GM21528 (cell line): ENCODE measurements at regions not wholly inside any gene's neighbourhood (a gene's known extent, or its start where the extent isn't known, plus 50 kb on each side); places are given as distances from the start of the nearest gene placed in this dataset.

Source experiments
- ATAC-seq: cut with Tn5 transposase; IDR thresholded peaks from one replicate; pipeline ENCODE4 v1.9.1; 2021; ENCODE audit warnings: mild to moderate bottlenecking, moderate library complexity; ENCODE audit not compliant: unreplicated experiment, low FRiP score

GRCh38 chr2:15801439-15801838, 138.9 kb upstream of the MYCN start:
- no peak for ATAC-seq

GRCh38 chr2:15801904-15802303, 138.4 kb upstream of the MYCN start:
- no peak for ATAC-seq

GRCh38 chr2:15802657-15803542, 137.4 kb upstream of the MYCN start:
- no peak for ATAC-seq

- no peak for ATAC-seq
Observed at GRCh38 chr2:15803543-15804245, 136.7 kb upstream of the MYCN start.

GRCh38 chr2:15804246-15804619, 136.1 kb upstream of the MYCN start:
- ATAC-seq, result no peak

- no peak for ATAC-seq
Observed at GRCh38 chr2:15804691-15805090, 135.7 kb upstream of the MYCN start.

- ATAC-seq, result no peak
Observed at GRCh38 chr2:15805206-15805605, 135.1 kb upstream of the MYCN start.

- no peak for ATAC-seq
Observed at GRCh38 chr2:15805772-15806171, 134.6 kb upstream of the MYCN start.

GRCh38 chr2:15806801-15807417, 133.4 kb upstream of the MYCN start:
- no peak for ATAC-seq

- no peak for ATAC-seq
Observed at GRCh38 chr2:15807418-15808203, 132.7 kb upstream of the MYCN start.

GRCh38 chr2:15808204-15808910, 132.0 kb upstream of the MYCN start:
- no peak for ATAC-seq

- ATAC-seq, result no peak
Observed at GRCh38 chr2:15808944-15809343, 131.4 kb upstream of the MYCN start.

GRCh38 chr2:15809404-15809803, 130.9 kb upstream of the MYCN start:
- ATAC-seq, result no peak

- no peak for ATAC-seq
Observed at GRCh38 chr2:15810477-15811150, 129.7 kb upstream of the MYCN start.

GRCh38 chr2:15811367-15811766, 129.0 kb upstream of the MYCN start:
- no peak for ATAC-seq

GRCh38 chr2:15812187-15812780, 128.1 kb upstream of the MYCN start:
- ATAC-seq, result no peak

GRCh38 chr2:15813481-15814266, 126.7 kb upstream of the MYCN start:
- no peak for ATAC-seq

- ATAC-seq, result no peak
Observed at GRCh38 chr2:15814403-15814802, 125.9 kb upstream of the MYCN start.
